Superior temporal gyrus (tissue), 1 donor: ENCODE measurements at regions not wholly inside any gene's neighbourhood (a gene's known extent, or its start where the extent isn't known, plus 50 kb on each side); places are given as distances from the start of the nearest gene placed in this dataset.
"Not testable (repeated sequence)": the region's sequence is repeated elsewhere in the genome, so short reads cannot be mapped to it uniquely, and the experiment has no call there.

Experiments used
- DNase-seq: peaks from one replicate; pipeline ENCODE4 v3.0.0-alpha.2; 2016; ENCODE audit errors: extremely low spot score

DNA sequence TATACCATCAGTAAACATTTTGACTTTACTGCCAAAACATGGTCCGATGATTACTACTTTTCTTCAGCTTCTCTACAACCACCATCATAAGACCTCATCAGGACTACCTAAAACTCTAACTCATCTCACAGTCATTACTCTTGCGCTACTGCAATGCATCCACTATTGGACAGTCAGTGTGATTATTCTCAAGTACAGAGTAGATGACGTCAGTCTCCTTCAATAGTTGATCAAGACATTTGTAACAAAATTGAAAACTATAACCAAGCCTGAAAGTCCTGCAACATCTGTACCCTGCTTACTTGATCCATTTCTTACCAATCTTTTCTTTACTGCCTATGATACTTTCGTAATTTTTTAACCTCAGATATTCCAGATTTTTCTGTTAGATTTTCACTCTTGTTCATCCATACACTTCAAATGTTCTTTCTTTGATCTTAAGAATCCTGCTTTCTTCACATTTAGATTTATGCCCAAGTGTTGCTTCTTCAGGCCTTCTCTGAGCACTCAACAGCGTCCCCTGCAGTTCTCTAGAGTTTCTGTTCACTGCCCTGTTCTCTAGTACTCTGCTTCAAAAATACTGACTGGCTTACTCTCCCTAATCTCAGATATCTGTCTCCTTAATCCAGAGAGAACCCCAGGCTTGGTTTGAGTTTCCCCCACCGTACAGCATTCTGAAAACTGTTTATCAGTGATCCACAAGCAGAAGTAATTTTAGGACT lies 1517.6 kb downstream of the STIM2 start:
- DNase-seq, result no peak

DNA sequence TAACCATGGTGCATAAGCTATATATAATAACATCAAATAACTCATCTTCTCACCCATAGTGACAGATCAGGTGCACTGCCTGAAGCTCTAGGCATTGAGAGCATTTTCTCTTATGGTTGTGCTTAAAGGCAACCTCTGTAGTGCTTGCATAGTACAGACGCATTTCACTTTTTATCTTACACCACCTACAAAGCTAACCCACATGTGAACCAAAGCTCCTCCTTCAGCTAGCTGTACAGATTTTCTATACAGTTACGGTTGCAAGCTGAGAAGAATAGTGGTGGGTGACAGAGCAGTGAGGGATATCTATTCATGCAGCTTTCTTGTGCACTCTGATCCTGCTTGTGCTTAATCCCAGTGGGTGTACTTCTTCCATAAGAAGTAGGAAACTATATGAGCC lies 1525.2 kb downstream of the STIM2 start:
- DNase-seq, result no peak

DNA sequence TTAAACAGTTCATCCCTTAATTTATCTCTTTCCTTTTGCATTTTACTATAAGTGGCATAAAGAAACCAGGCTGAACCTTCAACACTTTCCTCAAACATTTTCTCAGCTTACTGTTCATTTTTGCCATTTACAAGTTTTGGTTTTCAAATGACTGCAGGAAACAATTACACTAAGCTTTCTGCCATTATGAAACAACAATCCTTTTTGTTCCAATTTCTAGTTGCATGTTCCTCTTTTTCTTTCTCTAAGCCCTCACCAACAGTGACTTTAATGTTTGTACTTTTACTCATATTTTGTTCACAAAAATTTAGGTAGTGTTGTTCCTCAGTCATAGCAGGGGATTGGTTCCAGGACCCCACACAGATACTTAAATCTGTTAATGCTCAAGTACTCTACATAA lies 1526.1 kb downstream of the STIM2 start:
- no peak for DNase-seq

DNA sequence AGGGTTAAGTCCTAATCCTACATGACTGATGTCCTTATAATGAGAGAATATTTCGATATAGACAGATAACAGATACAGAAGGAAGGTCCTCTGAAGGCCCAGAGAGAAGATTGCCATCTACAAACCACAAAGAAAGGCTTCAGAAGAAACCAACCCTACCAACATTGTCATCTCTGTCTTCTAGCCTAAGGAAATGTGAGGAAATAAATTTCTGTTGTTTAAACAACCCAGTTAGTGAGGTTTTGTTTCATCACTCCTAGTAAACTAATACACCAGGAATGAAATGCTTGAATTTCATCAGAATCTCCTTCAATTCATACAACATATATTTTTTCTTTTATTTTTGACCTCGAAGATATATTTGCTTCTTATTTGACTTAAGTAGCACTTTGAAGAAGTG lies 1527.8 kb downstream of the STIM2 start:
- DNase-seq, result no peak

DNA sequence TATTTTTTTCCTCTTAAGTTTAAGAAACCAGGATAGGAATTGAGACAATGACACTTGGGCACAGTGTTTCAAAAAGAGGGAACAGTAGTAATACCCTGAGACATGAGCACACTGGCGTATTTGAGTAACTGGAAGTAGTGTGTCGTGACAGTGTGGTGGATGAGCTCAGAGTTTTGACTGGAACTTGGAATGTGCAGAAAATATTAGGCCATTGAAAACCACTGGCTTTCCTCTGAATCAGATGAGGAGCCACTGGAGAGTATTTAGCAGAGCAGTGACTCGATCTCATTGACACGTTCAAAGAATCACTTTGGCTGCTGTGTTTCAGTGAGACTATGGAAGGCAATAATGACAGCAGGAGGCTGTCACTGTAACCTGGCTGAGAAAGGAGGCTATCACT lies 1531.2 kb downstream of the STIM2 start:
- no peak for DNase-seq

DNA sequence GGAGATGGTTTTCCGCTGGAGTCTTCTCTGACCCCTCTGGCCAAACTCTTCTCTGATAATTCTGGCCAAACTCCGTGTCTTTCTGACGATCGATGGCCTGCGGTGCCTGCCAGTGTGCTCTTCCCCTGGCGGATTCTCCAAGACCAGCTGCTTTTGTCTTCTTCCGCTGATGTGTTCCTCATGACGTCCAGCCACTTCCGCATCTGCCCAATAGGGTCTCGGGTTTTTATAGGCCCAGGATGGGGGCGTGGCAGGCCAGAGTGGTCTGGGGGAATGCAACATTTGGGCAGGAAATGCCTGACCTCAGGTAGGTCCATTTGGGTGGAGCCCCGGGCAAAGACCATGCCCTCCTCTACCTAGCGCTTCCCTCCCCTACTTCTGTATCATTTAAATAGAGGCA lies 1542.1 kb downstream of the STIM2 start:
- no peak for DNase-seq

DNA sequence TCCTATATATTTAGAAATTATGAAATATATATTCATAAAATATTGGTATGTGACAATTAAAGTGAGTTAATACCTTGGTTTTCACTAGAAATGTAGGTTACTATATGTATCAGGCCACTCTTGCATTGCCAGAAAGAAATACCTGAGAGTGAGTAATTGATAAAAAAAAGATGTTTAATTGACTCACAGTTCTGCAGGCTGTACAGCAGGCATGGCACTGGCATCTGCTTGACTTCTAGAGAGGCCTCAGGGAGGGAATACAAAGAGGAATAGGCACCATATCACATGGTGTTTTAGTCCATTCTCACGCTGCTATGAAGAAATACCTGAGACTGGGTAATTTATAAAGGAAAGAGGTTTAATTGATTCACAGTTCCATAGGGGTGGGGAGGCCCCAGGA lies 1560.6 kb downstream of the STIM2 start:
- no peak for DNase-seq

DNA sequence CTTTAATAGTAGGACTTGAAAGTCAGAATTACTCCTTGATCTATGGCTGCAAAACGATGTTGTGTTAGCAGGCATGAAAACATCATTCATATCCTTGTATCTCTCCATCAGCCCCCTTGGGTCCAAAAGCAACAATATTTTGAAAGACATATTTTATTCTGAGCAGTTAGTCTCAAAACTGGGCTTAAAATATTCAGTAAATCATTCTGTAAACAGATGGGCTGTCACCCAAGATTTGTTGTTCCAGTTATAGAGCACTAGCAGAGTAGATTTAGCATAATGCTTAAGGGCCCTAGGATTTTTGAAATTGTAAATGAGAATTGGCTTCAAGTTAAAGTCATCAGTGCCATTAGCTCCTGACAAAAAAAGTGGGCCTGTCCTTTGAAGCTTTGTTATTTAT lies 1565.6 kb downstream of the STIM2 start:
- no peak for DNase-seq

DNA sequence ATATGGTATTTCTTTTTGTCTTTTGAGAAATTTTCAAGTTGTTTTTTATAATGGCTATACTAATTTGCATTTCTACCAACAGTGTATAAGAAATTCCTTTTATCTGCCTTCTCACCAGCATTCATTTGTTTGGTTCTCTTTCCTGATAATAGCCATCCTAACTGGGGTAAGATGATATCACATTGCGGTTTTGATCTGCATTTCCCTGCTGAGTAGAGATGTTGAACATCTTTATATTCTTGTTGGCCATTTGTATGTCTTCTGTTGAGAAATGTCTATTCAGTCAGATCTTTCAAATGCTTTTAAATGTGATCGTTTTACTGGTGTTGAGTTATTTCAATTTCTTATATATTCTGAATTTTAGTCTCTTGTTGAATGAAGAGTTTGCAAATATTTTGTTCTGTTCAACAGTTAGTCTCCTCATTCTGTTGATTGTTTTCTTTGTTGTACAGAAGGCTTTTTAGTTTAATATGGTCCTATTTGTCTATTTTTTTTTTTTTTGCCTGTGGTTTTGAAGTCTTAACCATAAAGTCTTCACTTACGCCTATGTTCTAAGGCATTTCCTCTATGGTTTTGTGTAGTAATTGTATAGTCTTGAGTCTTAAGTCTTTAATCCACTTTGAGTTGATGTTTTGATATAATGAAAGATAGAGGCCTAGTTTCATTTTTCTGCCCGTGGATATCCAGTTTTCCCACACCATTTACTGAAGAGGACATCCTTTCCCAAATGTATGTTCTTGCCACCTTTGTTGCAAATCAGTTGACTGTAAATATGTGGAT lies 1566.9 kb downstream of the STIM2 start:
- no peak for DNase-seq

DNA sequence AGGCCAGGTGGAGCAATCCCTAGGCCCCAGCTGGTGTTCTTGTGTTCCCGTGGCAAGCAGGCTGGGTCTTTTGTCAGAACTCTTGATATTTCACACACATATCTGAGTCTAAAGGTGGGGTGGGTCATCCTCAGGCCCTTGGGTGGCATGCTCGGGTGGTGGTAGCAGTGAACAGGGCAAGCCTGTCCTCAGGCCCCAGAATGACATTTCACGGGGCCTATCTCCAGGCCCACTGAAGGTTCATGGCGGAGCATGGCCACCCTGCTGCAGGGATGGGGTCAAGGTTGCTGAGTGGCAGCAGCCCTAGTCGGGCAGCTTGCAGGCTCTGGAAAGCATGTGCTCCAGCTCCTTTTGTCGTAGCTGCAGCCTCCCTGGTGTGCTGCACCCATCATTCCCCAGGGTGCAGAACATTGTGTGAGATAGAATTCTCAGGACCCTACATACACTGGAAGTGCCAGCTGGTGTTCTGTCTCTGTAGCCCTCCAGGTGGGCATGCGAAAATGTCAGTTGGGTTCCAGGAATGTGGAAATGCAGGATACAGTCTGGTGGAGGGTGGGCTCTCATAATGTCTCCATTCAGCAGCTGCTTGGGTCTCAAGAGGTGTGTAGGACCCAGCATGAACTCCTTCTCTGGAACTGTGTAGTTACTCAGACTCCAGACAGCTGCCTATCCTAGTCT lies 1571.8 kb downstream of the STIM2 start:
- DNase-seq, result no peak

DNA sequence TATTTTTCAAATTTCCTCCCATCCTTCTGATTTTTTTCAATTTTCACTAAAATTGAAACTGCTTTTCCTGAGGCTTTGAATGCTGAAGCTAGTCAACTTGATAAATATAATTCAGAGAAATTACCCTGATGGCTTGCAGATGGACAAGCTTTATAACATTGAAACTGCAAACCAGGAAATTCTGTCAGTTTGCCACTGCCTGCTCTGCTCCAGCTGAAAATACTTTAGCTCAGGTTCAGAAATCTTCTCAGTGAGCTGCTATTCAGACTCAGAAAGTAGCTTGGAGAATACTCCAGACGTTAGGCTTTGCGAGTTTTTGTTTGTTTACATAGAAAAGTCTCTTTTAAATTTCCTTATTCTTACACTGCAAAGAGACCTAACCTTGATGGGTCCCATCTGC lies 1574.7 kb downstream of the STIM2 start:
- DNase-seq, result no peak

DNA sequence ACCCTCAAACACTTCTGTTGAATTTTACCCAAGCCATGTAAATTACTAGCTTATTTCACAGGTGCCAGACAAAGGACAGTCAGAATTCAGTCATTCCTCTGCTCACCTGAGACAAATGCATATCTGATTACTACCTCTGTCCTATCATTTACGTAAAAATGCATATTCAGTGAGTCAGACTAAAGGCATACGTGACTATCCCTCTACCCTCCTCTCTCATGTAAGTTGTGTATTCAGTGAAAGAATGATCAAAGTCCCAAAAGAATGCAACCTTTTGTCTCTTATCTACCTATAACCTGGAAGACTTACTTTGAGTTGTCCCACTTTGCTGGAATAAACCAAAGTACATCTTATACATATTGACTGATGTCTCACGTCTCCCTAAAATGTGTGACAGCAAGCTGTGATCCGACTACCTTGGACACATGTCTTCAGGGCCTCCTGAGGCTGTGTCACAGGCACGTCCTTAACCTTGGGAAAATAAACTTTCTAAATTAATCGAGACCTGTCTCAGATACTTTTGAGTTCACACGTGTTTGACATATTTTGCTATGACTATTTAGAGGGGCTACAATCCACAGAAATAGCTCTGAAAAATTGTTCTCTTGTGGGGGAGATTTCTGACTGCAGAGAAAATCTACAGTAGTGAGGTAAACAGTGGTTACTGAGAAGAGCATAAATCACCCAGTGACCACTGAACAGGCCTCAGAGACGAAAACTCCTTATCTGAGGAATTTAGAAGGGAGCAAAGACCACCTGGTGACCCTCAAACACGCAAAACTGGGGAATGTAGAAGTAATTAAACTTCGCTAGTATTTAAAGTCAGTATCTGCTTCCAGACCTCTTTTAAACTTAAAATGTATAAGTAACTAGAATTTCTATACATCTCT lies 1575.8 kb downstream of the STIM2 start:
- DNase-seq, result no peak

DNA sequence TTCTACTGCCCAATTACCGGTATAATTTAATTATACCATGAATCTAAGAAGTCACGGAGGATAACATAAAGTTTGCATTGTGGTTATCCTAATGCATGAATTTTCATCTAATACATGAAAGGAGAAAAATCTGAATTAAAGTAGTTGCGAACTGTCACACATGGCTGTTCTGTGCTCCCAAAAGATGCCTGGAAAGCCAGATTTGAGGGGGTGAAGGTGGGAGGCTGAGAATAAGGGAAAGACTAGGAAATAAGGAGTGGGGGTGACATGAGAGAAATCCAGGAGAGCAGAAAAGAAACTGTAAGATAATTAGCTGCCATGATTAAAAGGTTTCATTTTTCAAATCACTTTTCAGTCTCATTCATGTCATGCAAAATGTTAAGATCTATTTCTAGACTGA lies 1582.7 kb downstream of the STIM2 start:
- no peak for DNase-seq

DNA sequence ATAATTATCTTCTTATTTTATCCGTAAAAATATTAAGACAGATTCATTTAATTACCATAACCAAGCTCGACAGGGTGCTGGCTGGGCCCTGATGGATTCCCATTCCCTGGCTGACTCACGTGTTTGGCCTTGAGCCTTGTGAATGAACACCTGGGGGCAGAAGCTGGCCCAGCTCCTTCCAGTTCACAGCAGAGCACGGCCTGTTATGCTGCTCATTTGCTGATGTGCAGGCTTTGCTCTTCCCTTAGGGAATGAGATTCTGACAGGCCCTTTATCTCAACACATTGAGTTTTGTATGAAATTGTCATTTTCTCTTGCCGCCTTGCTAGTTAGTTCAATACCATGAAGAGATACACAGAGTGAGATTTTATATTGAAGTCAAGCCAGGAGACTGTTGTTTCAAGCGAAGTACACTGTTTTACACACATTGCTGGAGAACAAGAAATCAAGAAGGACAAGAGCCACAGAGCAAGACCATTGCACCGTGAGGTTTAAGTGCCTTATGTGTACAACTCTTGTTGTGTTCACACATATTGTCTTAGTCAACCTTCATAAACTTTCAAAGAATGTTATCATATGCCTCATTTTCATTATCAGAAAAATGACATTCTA lies 1583.3 kb downstream of the STIM2 start:
- DNase-seq, result no peak

DNA sequence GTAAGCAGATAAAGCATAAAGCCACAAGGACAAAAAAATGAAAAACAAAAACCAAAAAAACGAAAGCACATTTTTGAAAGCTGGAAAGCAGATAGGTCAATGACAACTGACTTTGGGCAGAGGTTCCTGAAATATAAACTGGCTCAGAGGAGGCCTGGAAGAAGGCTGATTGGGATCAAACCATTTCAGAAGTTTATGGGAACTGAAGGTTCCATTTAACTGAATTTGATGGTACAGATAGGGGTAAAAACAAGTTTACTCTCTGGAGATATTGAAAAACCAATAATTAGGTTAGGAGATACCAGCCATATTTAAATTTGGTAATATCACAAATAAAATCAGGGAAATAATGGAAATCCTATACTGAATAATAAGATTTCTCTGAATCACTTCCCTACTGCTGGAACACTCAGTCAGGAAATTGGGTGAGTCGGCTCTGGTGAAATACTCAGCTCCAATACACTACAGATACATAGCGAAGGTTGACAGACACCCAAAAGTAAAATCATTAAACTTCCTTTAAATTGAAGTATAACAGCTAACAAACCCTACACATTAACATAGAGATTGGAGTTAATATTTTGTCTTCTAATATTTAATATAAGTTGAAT lies 1584.3 kb downstream of the STIM2 start:
- DNase-seq, result no peak

DNA sequence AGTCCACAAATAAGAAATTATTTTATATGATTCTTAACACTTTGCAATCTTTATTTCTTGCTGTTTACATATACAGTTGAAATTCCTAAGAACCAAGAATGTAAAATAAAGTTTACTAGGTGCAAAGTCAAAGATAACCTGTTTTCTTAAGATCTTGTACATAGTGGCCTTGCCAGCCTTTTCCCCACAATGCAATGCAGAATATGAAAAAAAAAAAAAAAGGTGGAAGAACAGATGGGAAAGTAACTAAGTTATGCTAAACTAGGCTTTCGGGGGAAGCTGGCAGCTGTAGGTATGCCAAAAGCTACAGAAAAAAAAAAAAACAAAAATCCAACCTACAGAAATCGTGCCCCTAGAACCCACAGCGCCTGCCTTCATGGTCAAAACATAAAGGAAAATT lies 1588.4 kb downstream of the STIM2 start:
- DNase-seq, result peak; percentile 56

DNA sequence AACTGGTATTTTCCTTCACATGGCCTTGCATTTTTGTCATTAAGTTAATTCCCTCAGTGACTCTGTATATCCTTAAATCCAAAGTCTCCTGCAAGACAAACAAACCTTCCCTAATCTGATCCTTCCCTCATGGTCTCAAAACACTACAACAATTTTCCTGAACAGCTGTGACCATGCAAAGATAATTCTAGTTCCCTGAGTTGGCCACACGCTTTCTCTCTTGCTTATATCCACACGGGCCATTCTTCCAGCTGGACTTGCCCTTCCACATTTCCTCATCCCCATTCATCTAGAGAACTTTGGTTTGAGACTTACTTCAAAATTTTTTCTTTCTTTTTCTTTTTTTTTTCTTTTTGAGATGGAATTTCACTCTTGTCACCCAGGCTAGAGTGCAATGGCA lies 1590.7 kb downstream of the STIM2 start:
- DNase-seq, result no peak

DNA sequence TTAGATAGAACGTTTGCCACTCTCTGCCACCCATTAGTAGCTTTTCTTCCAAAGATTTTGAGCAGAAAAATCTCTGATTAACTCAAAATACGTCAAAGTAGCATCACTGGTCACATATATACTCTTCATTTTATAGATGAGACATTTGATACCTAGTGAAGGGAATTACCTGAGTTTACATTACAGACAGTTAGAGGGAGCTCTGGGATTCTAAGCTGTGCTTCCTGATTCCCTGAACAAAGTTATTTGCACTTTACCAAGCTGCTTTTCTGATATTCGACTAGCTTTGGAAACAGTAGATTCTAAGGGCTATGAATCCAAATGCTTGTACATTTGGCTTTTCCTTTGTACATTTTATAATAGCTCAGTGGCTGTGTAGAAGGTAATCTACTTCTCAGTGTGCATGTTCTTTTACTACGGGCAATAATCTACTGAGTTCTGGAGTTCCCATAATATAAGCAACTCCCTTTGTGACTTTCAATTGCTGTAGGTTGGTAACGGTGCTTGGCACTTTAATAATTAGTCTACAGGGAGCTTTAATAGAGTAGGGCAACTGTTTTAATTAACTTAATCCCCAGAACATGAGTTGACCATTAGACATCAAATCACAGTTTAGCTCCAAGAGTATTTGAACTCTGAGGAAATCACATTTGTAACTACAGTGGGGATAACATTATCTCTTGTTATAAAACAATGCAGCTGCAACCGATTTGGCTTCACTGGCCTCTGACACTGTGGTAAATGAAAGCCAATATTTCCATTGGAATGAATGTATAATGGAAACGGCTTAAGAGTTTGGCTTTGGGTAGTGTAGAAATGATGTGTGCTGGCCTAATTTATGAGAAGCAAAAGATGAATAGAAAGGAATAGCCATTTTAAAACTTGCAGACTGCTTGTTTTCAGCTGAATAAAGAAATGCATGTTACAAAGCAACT lies 1602.4 kb downstream of the STIM2 start:
- no peak for DNase-seq

DNA sequence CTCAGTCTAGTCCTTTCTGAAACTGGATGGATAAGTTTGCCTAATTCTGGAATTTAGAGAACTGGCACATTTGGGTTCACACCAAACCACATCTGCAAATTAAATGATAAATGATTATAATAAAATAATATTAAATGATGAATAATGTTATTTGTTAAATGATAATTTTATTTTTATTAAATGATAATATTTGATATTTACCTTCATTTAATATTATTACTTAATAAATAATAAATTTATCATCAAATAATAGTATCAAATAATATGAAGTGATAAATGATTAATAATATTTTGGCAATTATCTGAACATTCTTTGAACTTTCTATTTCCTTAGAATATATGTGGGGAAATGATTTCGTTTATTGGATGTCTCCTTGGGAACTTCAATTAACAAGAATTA lies 1604.2 kb downstream of the STIM2 start:
- no peak for DNase-seq

DNA sequence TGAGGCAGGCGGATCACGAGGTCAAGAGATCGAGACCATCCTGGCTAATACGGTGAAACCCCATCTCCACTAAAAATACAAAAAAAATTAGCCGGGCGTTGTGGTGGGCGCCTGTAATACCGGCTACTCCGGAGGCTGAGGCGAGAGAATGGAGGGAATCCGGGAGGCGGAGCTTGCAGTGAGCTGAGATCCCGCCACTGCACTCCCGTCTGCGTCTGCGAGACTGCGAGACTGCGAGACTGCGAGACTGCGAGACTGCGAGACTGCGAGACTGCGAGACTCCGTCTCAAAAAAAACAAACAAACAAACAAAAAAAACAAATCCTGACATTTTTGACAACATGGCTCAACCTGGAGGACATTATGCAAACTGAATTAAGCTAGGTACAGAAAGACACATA lies 1606.2 kb downstream of the STIM2 start:
- not testable (repeated sequence) for DNase-seq
